DMS153 treated with DMSO at 0.1 percent for 48 hours (cell line): ENCODE measurements at regions not wholly inside any gene's neighbourhood (a gene's known extent, or its start where the extent isn't known, plus 50 kb on each side); places are given as distances from the start of the nearest gene placed in this dataset.
"Not testable (repeated sequence)": the region's sequence is repeated elsewhere in the genome, so short reads cannot be mapped to it uniquely, and the experiment has no call there.

Source experiments
- DNase-seq: peaks from one replicate; lab custom pipeline; 2025; ENCODE audit not compliant: unreplicated experiment; lab: John Stamatoyannopoulos, UW

GRCh38 chr6:104676679-104677078 lies 183.0 kb downstream of the HACE1 start:
- not testable (repeated sequence) for DNase-seq

DNA sequence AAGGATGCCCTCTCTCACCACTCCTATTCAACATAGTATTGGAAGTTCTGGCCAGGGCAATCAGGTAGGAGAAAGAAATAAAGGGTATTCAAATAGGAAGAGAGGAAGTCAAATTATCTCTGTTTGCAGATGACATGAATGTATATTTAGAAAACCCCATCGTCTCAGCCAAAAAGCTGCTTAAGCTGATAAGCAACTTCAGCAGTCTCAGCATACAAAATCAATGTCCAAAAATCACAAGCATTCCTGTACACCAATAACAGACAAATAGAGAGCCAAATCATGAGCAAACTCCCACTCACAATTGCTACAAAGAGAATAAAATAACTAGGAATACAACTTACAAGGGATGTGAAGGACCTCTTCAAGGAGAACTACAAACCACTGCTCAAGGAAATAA lies 184.6 kb downstream of the HACE1 start:
- not testable (repeated sequence) for DNase-seq

DNA sequence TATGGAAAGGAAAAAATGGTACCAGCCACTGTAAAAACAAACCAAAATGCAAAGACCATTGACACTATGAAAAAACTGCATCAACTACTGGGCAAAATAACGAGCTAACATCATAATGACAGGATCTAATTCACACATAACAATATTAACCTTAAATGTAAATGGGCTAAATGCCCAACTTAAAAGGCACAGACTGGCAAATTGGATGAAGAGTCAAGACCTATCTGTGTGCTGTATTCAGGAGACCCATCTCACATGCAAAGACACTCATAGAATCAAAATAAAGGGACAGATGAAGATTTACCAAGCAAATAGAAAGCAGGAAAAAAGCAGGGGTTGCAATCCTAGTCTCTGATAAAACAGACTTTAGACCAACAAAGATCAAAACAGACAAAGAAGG lies 186.6 kb downstream of the HACE1 start:
- not testable (repeated sequence) for DNase-seq

- not testable (repeated sequence) for DNase-seq
Measured at GRCh38 chr6:104671591-104671891, 188.2 kb downstream of the HACE1 start.

DNA sequence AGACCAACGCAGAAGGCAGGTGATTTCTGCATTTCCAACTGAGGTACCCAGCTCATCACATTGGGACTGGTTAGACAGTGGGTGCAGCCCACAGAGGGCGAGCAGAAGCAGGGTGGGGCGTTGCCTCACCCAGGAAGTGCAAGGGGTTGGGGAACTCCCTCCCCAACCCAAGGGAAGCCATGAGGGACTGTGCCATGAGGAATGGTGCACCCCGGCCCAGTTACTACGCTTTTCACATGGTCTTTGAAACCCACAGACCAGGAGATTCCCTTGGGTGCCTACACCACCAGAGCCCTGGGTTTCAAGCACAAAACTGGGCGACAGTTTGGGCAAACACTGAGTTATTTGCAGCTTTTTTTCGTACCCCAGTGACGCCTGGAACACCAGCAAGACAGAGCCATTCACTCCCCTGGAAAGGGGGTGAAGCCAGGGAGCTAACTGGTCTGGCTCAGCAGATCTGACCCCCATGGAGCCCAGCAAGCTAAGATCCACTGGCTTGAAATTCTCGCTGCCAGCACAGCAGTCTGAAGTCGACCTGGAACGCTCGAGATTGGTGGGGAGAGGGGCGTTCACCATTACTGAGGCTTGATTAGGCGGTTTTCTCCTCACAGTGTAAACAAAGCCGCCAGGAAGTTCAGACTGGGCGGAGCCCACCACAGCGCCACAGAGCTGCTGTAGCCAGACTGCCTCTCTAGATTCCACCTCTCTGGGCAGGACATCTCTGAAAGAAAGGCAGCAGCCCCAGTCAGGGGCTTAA lies 188.7 kb downstream of the HACE1 start:
- DNase-seq = not testable (repeated sequence)

DNA sequence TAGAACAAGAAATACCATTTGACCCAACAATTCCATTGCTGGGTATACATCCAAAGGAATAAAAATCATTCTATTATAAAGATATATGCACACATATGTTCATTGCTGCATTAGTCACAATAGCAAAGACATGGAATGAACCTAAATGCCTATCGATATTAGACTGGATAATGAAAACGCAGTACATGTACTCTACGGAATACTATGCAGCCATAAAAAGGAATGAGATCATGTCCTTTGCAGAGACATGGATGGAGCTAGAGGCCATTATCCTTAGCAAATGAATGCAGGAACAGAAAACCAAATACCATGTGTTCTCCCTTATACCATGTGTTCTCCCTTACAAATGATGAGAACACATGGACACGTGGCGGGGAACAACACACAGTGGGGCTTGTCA lies 190.2 kb downstream of the HACE1 start:
- no peak for DNase-seq

DNA sequence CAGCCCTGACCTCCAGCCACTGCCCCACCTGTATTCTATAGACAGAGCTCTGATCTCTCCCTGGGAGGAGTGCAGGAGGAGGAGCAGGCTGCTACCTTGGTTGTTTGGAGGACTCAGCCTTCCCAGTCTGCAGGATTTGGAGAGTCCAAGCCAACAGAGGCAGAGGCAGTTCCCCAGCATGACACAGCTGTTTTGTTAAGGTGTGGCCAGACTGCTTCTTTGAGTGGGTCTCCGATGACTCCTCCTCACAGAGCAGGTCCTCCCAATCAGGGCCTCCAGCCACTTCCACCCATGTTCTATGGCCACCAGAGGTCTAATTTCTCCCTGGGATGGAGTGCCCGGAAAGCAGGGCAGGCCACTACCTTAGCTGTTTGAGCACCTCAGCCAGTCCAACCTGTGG lies 203.5 kb downstream of the HACE1 start:
- DNase-seq = no peak

- no peak for DNase-seq
Measured at GRCh38 chr6:104653781-104654180, 205.9 kb downstream of the HACE1 start.

- DNase-seq = no peak
Measured at GRCh38 chr6:104648347-104648746, 211.4 kb downstream of the HACE1 start.

DNA sequence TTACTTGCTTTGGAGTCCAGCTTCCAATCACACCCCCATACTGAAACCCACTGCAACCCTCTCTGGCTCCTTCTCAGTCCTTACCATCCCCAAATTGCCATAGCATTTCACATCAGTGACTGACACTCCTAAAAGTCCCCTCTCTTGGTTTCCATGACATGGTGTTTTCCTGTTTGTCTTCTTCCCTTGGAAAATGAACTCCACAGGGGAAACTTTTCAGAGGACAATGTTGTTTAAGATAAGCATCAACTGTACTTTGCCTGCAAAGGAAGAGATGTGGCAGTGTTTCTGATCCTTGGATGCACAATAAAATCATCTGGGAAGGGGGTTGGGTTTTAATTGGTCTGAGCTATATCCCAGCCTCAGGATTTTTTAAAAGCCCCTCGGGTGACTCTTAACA lies 214.9 kb downstream of the HACE1 start:
- DNase-seq = no peak

GRCh38 chr6:104642871-104643270 lies 216.8 kb downstream of the HACE1 start:
- no peak for DNase-seq

DNA sequence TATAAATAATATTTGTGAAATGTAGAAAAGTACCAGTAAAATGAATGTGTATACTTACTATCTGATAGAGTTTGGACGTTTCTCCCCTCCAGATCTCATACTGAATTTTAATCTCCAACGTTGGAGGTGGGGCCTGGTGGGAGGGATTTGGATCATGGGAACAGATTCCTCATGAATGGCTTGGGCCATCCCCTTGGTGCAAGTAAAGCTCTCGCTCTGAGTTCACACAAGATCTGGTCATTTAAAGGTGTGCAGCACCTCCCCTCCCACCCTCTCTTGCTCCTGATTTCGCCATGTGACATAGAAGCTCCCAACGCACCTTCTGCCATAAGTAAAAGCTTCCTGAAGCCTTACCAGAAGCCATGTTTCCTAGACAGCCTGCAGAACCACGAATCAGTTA lies 219.0 kb downstream of the HACE1 start:
- DNase-seq = no peak

DNA sequence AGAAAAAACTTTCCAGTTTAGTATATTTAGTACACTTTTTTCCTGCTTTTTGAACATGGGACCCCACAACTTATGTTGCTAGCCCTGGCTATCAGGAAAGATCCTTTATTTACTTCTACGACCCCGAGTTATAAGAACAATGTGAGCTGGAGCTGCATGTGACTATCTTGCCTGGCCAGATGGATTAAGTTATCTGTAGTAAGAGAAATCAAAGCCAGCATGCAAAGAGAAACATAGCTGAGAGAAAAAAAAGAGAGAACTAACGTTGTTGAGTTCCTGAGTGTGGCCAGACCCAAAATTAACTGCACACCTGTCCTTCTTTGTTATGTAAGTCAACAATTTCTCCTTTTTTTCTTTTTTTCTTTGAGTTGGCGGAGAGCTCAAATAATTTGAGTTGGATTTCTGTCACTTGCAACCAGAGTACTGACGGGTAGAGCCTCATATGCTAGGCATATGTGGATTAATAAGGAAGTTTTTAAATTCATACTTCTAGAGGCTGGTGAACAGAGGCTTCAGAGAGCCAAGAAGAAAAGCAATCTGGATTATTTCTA lies 219.5 kb downstream of the HACE1 start:
- DNase-seq = no peak

- no peak for DNase-seq
Measured at GRCh38 chr6:104639668-104640067, 220.1 kb downstream of the HACE1 start.

DNA sequence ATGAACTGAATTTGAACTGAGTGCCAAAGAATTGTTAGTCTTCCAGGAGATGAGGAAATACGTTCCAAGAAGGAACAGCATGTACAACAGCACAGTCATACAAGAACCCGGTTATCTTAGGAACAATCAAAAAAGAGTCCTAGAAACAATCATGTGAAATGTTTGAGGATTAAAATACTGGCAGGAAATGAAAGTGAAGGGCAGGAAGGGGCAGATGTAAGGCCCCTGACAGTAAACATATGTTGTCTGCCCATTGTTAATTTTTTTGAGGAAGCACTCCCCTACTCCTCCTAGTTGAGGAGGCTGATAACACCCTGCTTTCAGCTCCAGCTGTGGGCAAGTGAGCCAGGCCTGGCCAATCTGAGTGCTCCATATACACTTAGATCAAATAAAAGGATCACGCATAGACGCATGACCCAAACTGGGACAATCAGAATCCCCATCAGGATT lies 220.9 kb downstream of the HACE1 start:
- no peak for DNase-seq

DNA sequence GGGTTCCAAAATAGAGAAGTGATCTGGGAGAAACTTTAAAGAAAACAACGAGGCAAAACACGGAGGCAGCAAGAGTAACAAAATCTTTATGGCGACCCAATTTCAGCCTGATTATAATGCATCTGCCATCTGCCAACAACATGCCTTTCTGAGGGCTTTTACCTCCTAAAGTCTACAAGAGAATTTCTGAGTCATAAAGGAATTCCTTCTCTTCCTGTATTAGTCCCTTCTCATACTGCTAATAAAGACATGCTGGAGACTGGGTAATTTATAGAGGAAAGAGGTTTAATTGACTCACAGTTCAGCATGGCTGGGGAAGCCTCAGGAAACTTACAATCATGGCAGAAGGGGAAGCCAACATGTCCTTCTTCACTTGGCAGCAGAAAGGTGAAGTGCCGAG lies 226.6 kb downstream of the HACE1 start:
- DNase-seq = no peak

GRCh38 chr6:104632588-104632987 lies 227.1 kb downstream of the HACE1 start:
- DNase-seq = no peak

DNA sequence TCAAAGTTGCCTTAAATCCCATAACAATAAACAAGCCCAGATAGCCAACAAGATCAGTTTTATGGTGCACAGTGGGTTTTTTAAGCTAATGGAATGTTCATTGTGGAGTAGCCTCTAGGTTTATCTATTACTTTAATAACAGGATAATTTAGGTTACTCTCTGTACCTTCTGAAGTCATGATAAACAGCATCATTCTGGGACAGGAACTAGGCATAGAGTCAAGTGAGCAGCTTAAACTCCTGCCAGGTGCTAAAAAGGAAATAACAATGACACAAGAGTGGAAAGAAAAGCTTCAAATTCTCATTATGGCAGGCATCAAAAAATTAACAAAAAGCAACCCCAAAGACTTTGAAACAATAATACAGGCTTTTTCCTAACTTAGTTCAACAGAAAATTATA lies 228.8 kb downstream of the HACE1 start:
- no peak for DNase-seq

GRCh38 chr6:104630522-104630921 lies 229.2 kb downstream of the HACE1 start:
- DNase-seq = no peak

- no peak for DNase-seq
Measured at GRCh38 chr6:104629826-104630225, 229.9 kb downstream of the HACE1 start.

DNA sequence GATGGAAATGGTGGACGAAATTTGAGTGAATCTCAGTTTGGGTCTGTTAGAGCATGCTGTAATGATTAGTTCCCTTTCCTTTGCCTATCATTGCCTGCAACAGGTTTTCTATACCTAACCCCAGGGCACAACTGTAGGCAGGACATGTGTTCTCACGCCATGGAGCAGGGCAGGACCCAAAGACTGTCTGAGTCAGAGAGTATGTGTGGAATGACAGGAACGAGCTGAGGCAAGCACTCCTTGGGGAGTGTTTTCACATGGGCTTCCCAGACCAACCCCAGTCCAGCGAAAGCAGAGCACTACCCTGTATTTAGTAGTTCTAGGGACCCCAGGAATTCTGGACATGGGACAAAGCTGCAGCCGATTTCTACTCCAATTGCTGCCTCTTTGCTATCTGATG lies 234.2 kb downstream of the HACE1 start:
- DNase-seq = no peak

- no peak for DNase-seq
Measured at GRCh38 chr6:104623052-104623690, 236.5 kb downstream of the HACE1 start.

DNA sequence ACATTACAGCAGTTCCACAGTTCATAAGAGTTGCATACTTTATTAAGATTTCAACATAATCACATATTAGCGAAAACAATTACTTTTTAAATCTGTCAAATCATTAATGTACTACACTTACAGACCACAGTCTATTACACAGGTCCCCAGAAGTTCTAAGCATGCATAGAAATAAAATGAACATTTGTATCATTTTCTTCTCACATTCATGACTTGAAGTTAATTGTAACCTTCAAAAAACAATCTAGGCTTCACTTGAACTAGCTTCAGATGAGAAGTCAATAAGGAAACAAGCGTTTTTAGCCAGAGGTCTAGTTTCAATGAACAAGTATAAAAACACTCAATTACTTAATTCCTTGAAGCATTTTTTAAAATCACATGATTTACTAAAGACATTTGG lies 238.3 kb downstream of the HACE1 start:
- no peak for DNase-seq
